Neural cell (in vitro differentiated cells): ENCODE measurements at regions not wholly inside any gene's neighbourhood (a gene's known extent, or its start where the extent isn't known, plus 50 kb on each side); places are given as distances from the start of the nearest gene placed in this dataset.

ENCODE experiments used
- H2AFZ ChIP-seq: fragments of 200-600, 300-800 bp; sonication (generic), shearing (Covaris generic); 2 replicates; pipeline ENCODE4 v1.6.0; 2014; ENCODE audit warnings: low read depth, mild to moderate bottlenecking, antibody characterized with exemption, low read length, moderate library complexity
- H3F3A ChIP-seq: fragments of 200-600 bp; shearing (Covaris generic); 2 replicates; pipeline ENCODE4 v1.6.1; 2016; ENCODE audit warnings: mild to moderate bottlenecking, moderate library complexity, mixed read lengths, antibody characterized with exemption, low read length; ENCODE audit not compliant: insufficient read depth, poor library complexity, severe bottlenecking
- H3K27ac ChIP-seq: fragments of 200-600, 300-800 bp; sonication (generic), shearing (Covaris generic); 2 replicates; pipeline ENCODE4 v1.5.1; 2014; ENCODE audit warnings: mild to moderate bottlenecking, low read length, moderate library complexity
- H3K27me3 ChIP-seq: fragments of 300-800, 200-600 bp; sonication (generic), shearing (Covaris generic); 2 replicates; pipeline ENCODE4 v1.6.0; 2014; ENCODE audit warnings: mild to moderate bottlenecking, low read depth, low read length, moderate library complexity; ENCODE audit not compliant: insufficient read depth
- H3K36me3 ChIP-seq: fragments of 300-800, 200-600 bp; sonication (generic), shearing (Covaris generic); 2 replicates; pipeline ENCODE4 v1.5.1; 2014; ENCODE audit warnings: mild to moderate bottlenecking, antibody characterized with exemption, low read length, moderate library complexity; ENCODE audit not compliant: insufficient read depth
- H3K4me2 ChIP-seq: fragments of 300-800, 200-600 bp; sonication (generic), shearing (Covaris generic); 2 replicates; pipeline ENCODE4 v1.6.0; 2014; ENCODE audit warnings: mild to moderate bottlenecking, low read length
- H3K4me3 ChIP-seq: fragments of 300-800, 200-600 bp; sonication (generic), shearing (Covaris generic); 2 replicates; pipeline ENCODE4 v1.5.1; 2014; ENCODE audit warnings: mild to moderate bottlenecking, low read length, moderate library complexity
- H3K79me2 ChIP-seq: fragments of 200-600 bp; shearing (Covaris generic); replicated peaks from 2 replicates; pipeline ENCODE4 v1.6.0; 2014; ENCODE audit warnings: mild to moderate bottlenecking, low read length, moderate library complexity; ENCODE audit not compliant: insufficient read depth
- H3K9ac ChIP-seq: fragments of 300-800, 200-600 bp; sonication (generic), shearing (Covaris generic); 2 replicates; pipeline ENCODE4 v1.6.1; 2016; ENCODE audit warnings: mild to moderate bottlenecking, low read length, mixed read lengths
- H3K9me2 ChIP-seq: fragments of 200-600 bp; shearing (Covaris generic); 2 replicates; pipeline ENCODE4 v1.6.1; 2016; ENCODE audit warnings: mild to moderate bottlenecking, low read length, mixed read lengths; ENCODE audit not compliant: insufficient read depth
- H3K9me3 ChIP-seq: fragments of 200-600, 300-800 bp; sonication (generic), shearing (Covaris generic); 2 replicates; pipeline ENCODE4 v1.6.1; 2016; ENCODE audit warnings: mild to moderate bottlenecking, mixed run types, low read length, moderate library complexity, mixed read lengths
- H4K20me1 ChIP-seq: fragments of 200-600 bp; shearing (Covaris generic); 2 replicates; pipeline ENCODE4 v1.6.1; 2016; ENCODE audit warnings: mild to moderate bottlenecking, mixed run types; ENCODE audit not compliant: insufficient read depth
- EP300 ChIP-seq: fragments of 450-650 bp; conservative IDR thresholded peaks from 2 replicates; pipeline ENCODE4 v1.6.1; 2014; ENCODE audit warnings: antibody characterized with exemption, mild to moderate bottlenecking, moderate library complexity; ENCODE audit not compliant: poor library complexity, severe bottlenecking
- EZH2 ChIP-seq: fragments of 200-600, 300-800 bp; shearing (Covaris generic), sonication (generic); IDR thresholded peaks from 2 replicates; pipeline ENCODE4 v1.6.1; 2014; ENCODE audit warnings: antibody characterized with exemption, low read length, borderline replicate concordance, mild to moderate bottlenecking; ENCODE audit not compliant: insufficient read depth, poor library complexity, severe bottlenecking
- MXI1 ChIP-seq: fragments of 450-650 bp; conservative IDR thresholded peaks from 2 replicates; pipeline ENCODE4 v1.6.1; 2014; ENCODE audit warnings: antibody characterized with exemption, mild to moderate bottlenecking; ENCODE audit not compliant: poor library complexity, severe bottlenecking
- POLR2AphosphoS5 ChIP-seq: IDR thresholded peaks from 2 replicates; pipeline ENCODE4 v1.6.1; 2012
- RAD21 ChIP-seq: fragments of 450-650 bp; conservative IDR thresholded peaks from 2 replicates; pipeline ENCODE4 v1.6.1; 2014; ENCODE audit warnings: antibody characterized with exemption, mild to moderate bottlenecking, moderate library complexity
- REST ChIP-seq: IDR thresholded peaks from 2 replicates; pipeline ENCODE4 v1.6.1; 2012; ENCODE audit warnings: borderline replicate concordance
- SMC3 ChIP-seq: fragments of 450-650 bp; conservative IDR thresholded peaks from 2 replicates; pipeline ENCODE4 v1.6.1; 2014; ENCODE audit warnings: antibody characterized with exemption, mild to moderate bottlenecking, moderate library complexity; ENCODE audit not compliant: poor library complexity
- TAF1 ChIP-seq: IDR thresholded peaks from 2 replicates; pipeline ENCODE4 v1.6.1; 2012; ENCODE audit warnings: low read depth
- TF ChIP-seq, protein P1 (sequence below): fragments of 450-650 bp; IDR thresholded peaks from 2 replicates; pipeline ENCODE4 v1.5.1; 2014; ENCODE audit warnings: antibody characterized with exemption, mild to moderate bottlenecking, moderate library complexity; ENCODE audit not compliant: poor library complexity, severe bottlenecking

DNA sequence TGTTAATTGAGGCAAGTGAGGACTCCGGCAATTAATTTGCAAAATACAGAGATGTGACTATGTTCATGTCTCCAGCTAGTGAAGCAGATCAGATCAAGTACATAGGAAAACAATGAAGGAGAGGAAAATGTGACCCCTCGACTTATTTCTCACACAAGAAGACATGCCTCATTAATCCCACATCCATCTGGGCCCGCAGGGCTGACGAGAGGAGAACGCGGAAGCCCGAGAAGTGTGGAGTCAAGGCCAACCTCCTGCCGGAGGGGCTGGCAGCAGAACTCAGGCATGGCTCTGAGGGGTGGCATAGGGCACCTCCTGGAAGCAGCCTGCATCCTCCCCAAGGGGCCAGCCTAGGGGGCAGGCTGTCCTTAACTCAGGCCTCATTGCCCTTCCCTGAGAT is 54.4 kb downstream of the ZNF503 start:
- no peaks in the 10 kb centered on the region for H3K9me2 ChIP-seq
- no peaks in the 10 kb centered on the region for H3K27me3 ChIP-seq
- H3K79me2 ChIP-seq = no peaks in the 10 kb centered on the region
- no peaks in the 10 kb centered on the region for H3F3A ChIP-seq
- no peak overlapping the region for H3K4me3 ChIP-seq
- H2AFZ ChIP-seq = no peak overlapping the region
- no peak overlapping the region for H3K9ac ChIP-seq
- H3K27ac ChIP-seq = no peak overlapping the region
- no peaks in the 10 kb centered on the region for H3K9me3 ChIP-seq
- H3K36me3 ChIP-seq = no peaks in the 10 kb centered on the region
- no peaks in the 10 kb centered on the region for H4K20me1 ChIP-seq
- H3K4me2 ChIP-seq = no peak overlapping the region
- TF ChIP-seq EZH2 (no peak), SMC3 (no peak), TAF1 (no peak), REST (no peak), EP300 (no peak), RAD21 (no peak), POLR2AphosphoS5 (no peak), MXI1 (no peak)
- TF ChIP-seq, protein P1, sequence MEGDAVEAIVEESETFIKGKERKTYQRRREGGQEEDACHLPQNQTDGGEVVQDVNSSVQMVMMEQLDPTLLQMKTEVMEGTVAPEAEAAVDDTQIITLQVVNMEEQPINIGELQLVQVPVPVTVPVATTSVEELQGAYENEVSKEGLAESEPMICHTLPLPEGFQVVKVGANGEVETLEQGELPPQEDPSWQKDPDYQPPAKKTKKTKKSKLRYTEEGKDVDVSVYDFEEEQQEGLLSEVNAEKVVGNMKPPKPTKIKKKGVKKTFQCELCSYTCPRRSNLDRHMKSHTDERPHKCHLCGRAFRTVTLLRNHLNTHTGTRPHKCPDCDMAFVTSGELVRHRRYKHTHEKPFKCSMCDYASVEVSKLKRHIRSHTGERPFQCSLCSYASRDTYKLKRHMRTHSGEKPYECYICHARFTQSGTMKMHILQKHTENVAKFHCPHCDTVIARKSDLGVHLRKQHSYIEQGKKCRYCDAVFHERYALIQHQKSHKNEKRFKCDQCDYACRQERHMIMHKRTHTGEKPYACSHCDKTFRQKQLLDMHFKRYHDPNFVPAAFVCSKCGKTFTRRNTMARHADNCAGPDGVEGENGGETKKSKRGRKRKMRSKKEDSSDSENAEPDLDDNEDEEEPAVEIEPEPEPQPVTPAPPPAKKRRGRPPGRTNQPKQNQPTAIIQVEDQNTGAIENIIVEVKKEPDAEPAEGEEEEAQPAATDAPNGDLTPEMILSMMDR = no peak

GRCh38 chr10:75345738-75346137 is 55.8 kb downstream of the ZNF503 start:
- Histone ChIP-seq H2AFZ (no peak overlapping the region), H3K27me3 (no peaks in the 10 kb centered on the region), H3K4me3 (no peak overlapping the region), H3F3A (no peaks in the 10 kb centered on the region), H3K9me3 (no peaks in the 10 kb centered on the region), H3K9me2 (no peaks in the 10 kb centered on the region), H3K79me2 (no peaks in the 10 kb centered on the region), H3K4me2 (no peak overlapping the region), H3K36me3 (no peaks in the 10 kb centered on the region), H4K20me1 (no peaks in the 10 kb centered on the region), H3K27ac (no peak overlapping the region), H3K9ac (no peak overlapping the region)
- TF ChIP-seq SMC3 (no peak), EZH2 (no peak), TAF1 (no peak), EP300 (no peak), POLR2AphosphoS5 (no peak), RAD21 (no peak), REST (no peak), MXI1 (no peak)
- TF ChIP-seq, protein P1 = no peak
